HG03139 (cell line): ENCODE measurements at regions not wholly inside any gene's neighbourhood (a gene's known extent, or its start where the extent isn't known, plus 50 kb on each side); places are given as distances from the start of the nearest gene placed in this dataset.
"Not testable (repeated sequence)": the region's sequence is repeated elsewhere in the genome, so short reads cannot be mapped to it uniquely, and the experiment has no call there.

Experiments used
- ATAC-seq: cut with Tn5 transposase; IDR thresholded peaks from one replicate; pipeline ENCODE4 v1.9.1; 2021; ENCODE audit not compliant: unreplicated experiment

GRCh38 chr7:27032839-27033238 lies 63.0 kb downstream of the HOXA1 start:
- no peak for ATAC-seq

GRCh38 chr7:27031289-27032172 lies 64.3 kb downstream of the HOXA1 start:
- no peak for ATAC-seq

- no peak for ATAC-seq
Observed at GRCh38 chr7:27030393-27031050, 65.3 kb downstream of the HOXA1 start.

- ATAC-seq, result no peak
Observed at GRCh38 chr7:27025270-27025669, 70.5 kb downstream of the HOXA1 start.

GRCh38 chr7:27010068-27010467 lies 85.7 kb downstream of the HOXA1 start:
- no peak for ATAC-seq

- no peak for ATAC-seq
Observed at GRCh38 chr7:27000496-27000895, 95.3 kb downstream of the HOXA1 start.

- ATAC-seq, result not testable (repeated sequence)
Observed at GRCh38 chr7:26998284-26998683, 97.5 kb downstream of the HOXA1 start.

GRCh38 chr7:26995666-26996065 lies 100.1 kb downstream of the HOXA1 start:
- no peak for ATAC-seq

GRCh38 chr7:26993816-26994810 lies 101.7 kb downstream of the HOXA1 start:
- no peak for ATAC-seq

- ATAC-seq, result no peak
Observed at GRCh38 chr7:26992670-26993069, 103.1 kb downstream of the HOXA1 start.

GRCh38 chr7:26991796-26992195 lies 104.0 kb downstream of the HOXA1 start:
- ATAC-seq, result no peak

- ATAC-seq, result no peak
Observed at GRCh38 chr7:26989897-26990670, 105.7 kb downstream of the HOXA1 start.

GRCh38 chr7:26988836-26989374 lies 106.9 kb downstream of the HOXA1 start:
- ATAC-seq, result no peak

- no peak for ATAC-seq
Observed at GRCh38 chr7:26987338-26987737, 108.5 kb downstream of the HOXA1 start.

GRCh38 chr7:26978146-26978545 lies 113.8 kb upstream of the SKAP2 start:
- ATAC-seq, result no peak

GRCh38 chr7:26976840-26977239 lies 112.5 kb upstream of the SKAP2 start:
- ATAC-seq, result no peak

- not testable (repeated sequence) for ATAC-seq
Observed at GRCh38 chr7:26971924-26972323, 107.5 kb upstream of the SKAP2 start.

GRCh38 chr7:26965724-26966123 lies 101.3 kb upstream of the SKAP2 start:
- ATAC-seq, result no peak

GRCh38 chr7:26964156-26964808 lies 99.9 kb upstream of the SKAP2 start:
- no peak for ATAC-seq

- ATAC-seq, result no peak
Observed at GRCh38 chr7:26959290-26959689, 94.9 kb upstream of the SKAP2 start.
